Esophagus muscularis mucosa (tissue), 4 donors: ENCODE measurements at regions not wholly inside any gene's neighbourhood (a gene's known extent, or its start where the extent isn't known, plus 50 kb on each side); places are given as distances from the start of the nearest gene placed in this dataset.

Experiments
- DNase-seq: peaks from one replicate; pipeline ENCODE4 v3.0.0-alpha.2; 2017; ENCODE audit errors: extremely low spot score
- H3K27ac ChIP-seq, 4 donors: fragments of 200-600 bp; sonication (generic); replicated peaks in 1 of 4; 1 replicate in 3 of 4; 2 replicates in 1 of 4; pipeline ENCODE4 v1.5.1; 2016 to 2019; ENCODE audit warnings: mild to moderate bottlenecking in 1 of 4
- H3K27me3 ChIP-seq, 4 donors: fragments of 200-600 bp; sonication (generic); one replicate each; pipeline versions ENCODE4 v1.5.1 to v1.6.0; 2016 to 2019
- H3K36me3 ChIP-seq, 4 donors: fragments of 200-600 bp; sonication (generic); one replicate each; pipeline ENCODE4 v1.5.1; 2016 to 2019
- H3K4me1 ChIP-seq, 4 donors: fragments of 200-600 bp; sonication (generic); one replicate each; pipeline ENCODE4 v1.5.1; 2016 to 2019
- H3K4me3 ChIP-seq, 4 donors: fragments of 200-600 bp; sonication (generic); 1 replicate in 2 of 4; 2 replicates in 2 of 4; pipeline ENCODE4 v1.5.1; 2016 to 2019; ENCODE audit warnings: mild to moderate bottlenecking in 4 of 4, moderate library complexity in 1 of 4
- H3K9me3 ChIP-seq, 4 donors: fragments of 200-600 bp; sonication (generic); 1 replicate in 3 of 4; 2 replicates in 1 of 4; pipeline ENCODE4 v1.5.1; 2016 to 2019
- EP300 ChIP-seq: sonication (generic); formaldehyde crosslinking; IDR thresholded peaks from one replicate; pipeline ENCODE4 v1.6.1; 2017; ENCODE audit warnings: antibody characterized with exemption
- POLR2A ChIP-seq: fragments of 450-650 bp; IDR thresholded peaks from one replicate; pipeline ENCODE4 v1.6.1; 2017; ENCODE audit warnings: antibody characterized with exemption, moderate library complexity, mild to moderate bottlenecking, low read depth
- POLR2AphosphoS5 ChIP-seq, 2 donors: sonication (generic); formaldehyde crosslinking; IDR thresholded peaks; one replicate each; pipeline ENCODE4 v1.6.1; 2017; ENCODE audit warnings: antibody characterized with exemption in 2 of 2
- WGBS: methylation state at CpG from one replicate; pipeline ENCODE4 v1.1.5; 2018; 5-methylcytosine and 5-hydroxymethylcytosine counted together
- intact Hi-C: fragments of 100-400 bp; cut with DNase I; formaldehyde crosslinking; loops from one replicate; pipeline ENCODE4 v1.15.1; 2023
- TF ChIP-seq, protein P1 (sequence below), 3 experiments: fragments of 200-600 bp in 2 of 3; fragments of 450-650 bp in 1 of 3; sonication (generic) in 2 of 3; IDR thresholded peaks; one replicate each; pipeline ENCODE4 v1.5.1; 2017 to 2019; ENCODE audit warnings: antibody characterized with exemption in 3 of 3, mild to moderate bottlenecking in 2 of 3, moderate library complexity in 1 of 3

DNA sequence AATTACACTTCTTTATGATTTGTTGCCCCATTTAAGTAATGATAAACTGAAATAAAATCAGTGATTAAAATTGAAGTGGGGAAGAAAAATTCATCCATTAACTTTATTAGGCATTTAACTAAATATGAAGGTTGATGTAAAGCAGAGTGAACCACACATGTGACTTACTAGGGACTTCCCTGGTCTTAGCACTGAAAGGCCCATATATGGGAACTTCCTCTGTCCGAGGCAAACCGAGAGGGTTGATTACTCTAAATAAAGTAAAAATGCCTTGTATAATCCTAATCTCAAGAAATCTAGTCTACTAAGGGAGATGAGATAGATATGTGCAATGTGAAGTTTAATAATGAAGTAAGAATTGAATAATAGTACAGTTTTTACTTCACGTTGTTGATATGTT lies 403.9 kb upstream of the RPS6KA3 start:
- intact Hi-C loops = no loop called here
- Histone ChIP-seq H3K36me3 (no peaks in the 10 kb centered on the region), H3K4me1 (no peaks in the 10 kb centered on the region), H3K27ac (no peak overlapping the region), H3K4me3 (no peak overlapping the region), H3K27me3 (no peaks in the 10 kb centered on the region), H3K9me3 (no peaks in the 10 kb centered on the region)
- no peak for TF ChIP-seq POLR2AphosphoS5 (IDR thresholded peaks at IDR 0.05)
- no peak for TF ChIP-seq POLR2A
- no peak for TF ChIP-seq EP300
- TF ChIP-seq, protein P1, sequence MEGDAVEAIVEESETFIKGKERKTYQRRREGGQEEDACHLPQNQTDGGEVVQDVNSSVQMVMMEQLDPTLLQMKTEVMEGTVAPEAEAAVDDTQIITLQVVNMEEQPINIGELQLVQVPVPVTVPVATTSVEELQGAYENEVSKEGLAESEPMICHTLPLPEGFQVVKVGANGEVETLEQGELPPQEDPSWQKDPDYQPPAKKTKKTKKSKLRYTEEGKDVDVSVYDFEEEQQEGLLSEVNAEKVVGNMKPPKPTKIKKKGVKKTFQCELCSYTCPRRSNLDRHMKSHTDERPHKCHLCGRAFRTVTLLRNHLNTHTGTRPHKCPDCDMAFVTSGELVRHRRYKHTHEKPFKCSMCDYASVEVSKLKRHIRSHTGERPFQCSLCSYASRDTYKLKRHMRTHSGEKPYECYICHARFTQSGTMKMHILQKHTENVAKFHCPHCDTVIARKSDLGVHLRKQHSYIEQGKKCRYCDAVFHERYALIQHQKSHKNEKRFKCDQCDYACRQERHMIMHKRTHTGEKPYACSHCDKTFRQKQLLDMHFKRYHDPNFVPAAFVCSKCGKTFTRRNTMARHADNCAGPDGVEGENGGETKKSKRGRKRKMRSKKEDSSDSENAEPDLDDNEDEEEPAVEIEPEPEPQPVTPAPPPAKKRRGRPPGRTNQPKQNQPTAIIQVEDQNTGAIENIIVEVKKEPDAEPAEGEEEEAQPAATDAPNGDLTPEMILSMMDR (IDR thresholded peaks at IDR 0.05) = no peak
- 63% methylated on average over 3 of the region's 3 CpGs for WGBS
- no peak for DNase-seq

DNA sequence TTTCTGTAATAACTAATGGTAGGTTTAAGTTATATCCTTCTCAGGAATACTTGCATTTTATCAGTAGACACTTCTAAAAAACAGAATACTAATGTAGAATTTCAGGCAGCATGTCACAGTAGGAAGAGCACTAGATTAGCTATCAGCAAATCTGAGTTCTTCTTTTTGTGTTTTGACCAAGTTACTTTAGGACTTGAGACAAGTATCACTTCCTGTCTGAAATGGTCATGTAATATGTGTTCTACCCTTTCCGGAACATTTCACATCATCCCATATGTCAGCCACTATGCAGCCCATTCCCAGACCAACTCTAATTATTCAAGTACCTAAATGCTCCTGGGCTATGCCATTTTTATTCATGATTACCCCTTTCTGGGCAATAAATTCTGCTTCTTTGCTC lies 401.8 kb upstream of the RPS6KA3 start:
- Histone ChIP-seq H3K4me1 (no peaks in the 10 kb centered on the region), H3K36me3 (no peaks in the 10 kb centered on the region), H3K27me3 (no peaks in the 10 kb centered on the region), H3K9me3 (no peaks in the 10 kb centered on the region), H3K4me3 (no peak overlapping the region), H3K27ac (no peak overlapping the region)
- 88% methylated on average over 1 of the region's 1 CpG for WGBS
- intact Hi-C loops = no loop called here
- TF ChIP-seq, protein P1 (IDR thresholded peaks at IDR 0.05) = no peak
- TF ChIP-seq POLR2AphosphoS5 (IDR thresholded peaks at IDR 0.05) (no peak), EP300 (no peak), POLR2A (no peak)
- no peak for DNase-seq

DNA sequence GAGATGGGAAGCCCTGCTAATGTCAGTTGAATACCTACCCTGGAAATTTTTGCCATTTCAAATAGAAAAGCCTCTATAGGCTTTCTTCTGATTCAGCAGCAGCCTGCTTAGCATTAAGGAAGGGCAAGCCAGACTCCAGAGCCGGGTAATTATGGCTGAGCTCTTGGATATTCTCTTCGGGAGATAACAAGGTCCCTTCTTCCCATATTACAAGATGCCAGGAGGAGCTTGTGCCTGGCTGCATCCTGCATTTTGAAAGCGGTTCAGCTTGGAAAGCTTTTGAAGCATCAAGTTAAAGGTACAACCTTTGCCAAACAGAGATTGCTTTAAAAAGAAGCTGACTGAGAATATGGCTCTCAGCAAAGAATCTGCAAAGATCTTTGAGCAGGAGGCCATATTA lies 399.6 kb upstream of the RPS6KA3 start:
- Histone ChIP-seq H3K36me3 (no peaks in the 10 kb centered on the region), H3K27ac (no peak overlapping the region), H3K4me1 (no peaks in the 10 kb centered on the region), H3K4me3 (no peak overlapping the region), H3K9me3 (no peaks in the 10 kb centered on the region), H3K27me3 (no peaks in the 10 kb centered on the region)
- intact Hi-C loops = no loop called here
- DNase-seq = no peak
- 70% methylated on average over 3 of the region's 3 CpGs for WGBS
- TF ChIP-seq, protein P1 (IDR thresholded peaks at IDR 0.05) = no peak
- TF ChIP-seq POLR2A (no peak), POLR2AphosphoS5 (IDR thresholded peaks at IDR 0.05) (no peak), EP300 (no peak)

DNA sequence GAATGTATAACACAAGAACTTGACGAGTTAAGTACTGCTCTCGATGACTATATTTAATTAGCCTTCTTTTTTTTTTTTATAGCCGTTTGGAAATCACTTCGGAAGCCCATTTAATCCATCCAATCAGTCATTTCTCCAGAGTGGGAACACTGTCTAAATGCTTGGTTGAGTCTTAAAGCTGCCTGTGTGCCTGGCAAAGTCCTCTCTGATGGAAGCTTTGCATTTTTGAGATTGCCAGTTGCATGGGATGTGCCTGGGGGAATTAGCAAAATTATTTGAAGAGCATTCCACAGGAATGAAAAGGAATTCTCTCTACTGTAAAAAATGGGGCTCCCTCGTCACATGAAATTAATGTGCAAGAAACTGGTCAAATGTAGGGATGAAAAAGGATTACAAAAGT lies 398.8 kb upstream of the RPS6KA3 start:
- intact Hi-C loops = no loop called here
- H3K4me3 ChIP-seq = no peak overlapping the region
- no peaks in the 10 kb centered on the region for H3K4me1 ChIP-seq
- WGBS = 67% methylated on average over 5 of the region's 5 CpGs
- no peak overlapping the region for H3K27ac ChIP-seq
- no peaks in the 10 kb centered on the region for H3K9me3 ChIP-seq
- TF ChIP-seq, protein P1 (IDR thresholded peaks at IDR 0.05) = no peak
- TF ChIP-seq EP300 (no peak), POLR2A (no peak), POLR2AphosphoS5 (IDR thresholded peaks at IDR 0.05) (no peak)
- no peaks in the 10 kb centered on the region for H3K27me3 ChIP-seq
- no peaks in the 10 kb centered on the region for H3K36me3 ChIP-seq
- DNase-seq = no peak

DNA sequence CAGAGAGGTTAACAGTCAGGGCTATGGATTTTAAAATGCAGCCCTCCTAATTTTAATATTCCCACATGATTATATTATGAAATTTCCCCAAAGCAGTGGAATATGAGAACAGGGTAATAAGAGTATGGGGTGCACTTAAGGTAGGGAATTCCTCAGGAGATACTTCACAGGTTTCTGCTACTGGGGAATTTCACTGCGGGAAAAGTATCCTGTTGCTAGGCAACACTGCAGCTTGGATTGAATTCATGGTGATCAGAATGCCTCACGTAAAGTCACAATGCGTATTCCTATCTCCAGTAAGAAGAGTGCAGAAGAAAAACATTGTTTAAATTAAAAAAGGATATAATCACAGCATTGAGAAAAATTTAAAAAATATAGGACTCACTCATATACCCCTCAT lies 398.1 kb upstream of the RPS6KA3 start:
- Histone ChIP-seq H3K36me3 (no peaks in the 10 kb centered on the region), H3K4me3 (no peak overlapping the region), H3K27ac (no peak overlapping the region), H3K9me3 (no peaks in the 10 kb centered on the region), H3K4me1 (no peaks in the 10 kb centered on the region), H3K27me3 (no peaks in the 10 kb centered on the region)
- TF ChIP-seq POLR2A = no peak
- no peak for TF ChIP-seq POLR2AphosphoS5 (IDR thresholded peaks at IDR 0.05)
- TF ChIP-seq, protein P1 (IDR thresholded peaks at IDR 0.05) = no peak
- TF ChIP-seq EP300 = no peak
- intact Hi-C loops = no loop called here
- no peak for DNase-seq
- 52% methylated on average over 3 of the region's 3 CpGs for WGBS
